Suprapubic skin (tissue), 3 donors: ENCODE measurements at regions not wholly inside any gene's neighbourhood (a gene's known extent, or its start where the extent isn't known, plus 50 kb on each side); places are given as distances from the start of the nearest gene placed in this dataset.

Experiments used
- POLR2AphosphoS5 ChIP-seq, 3 donors: sonication (generic); formaldehyde crosslinking; IDR thresholded peaks; one replicate each; pipeline ENCODE4 v1.6.1; 2017; ENCODE audit warnings: antibody characterized with exemption in 3 of 3
- TF ChIP-seq, protein P1 (sequence below), 2 donors: fragments of 200-600 bp in 1 of 2; fragments of 450-650 bp in 1 of 2; sonication (generic) in 1 of 2; IDR thresholded peaks; one replicate each; pipeline ENCODE4 v1.5.1; 2016 to 2019; ENCODE audit warnings: antibody characterized with exemption in 2 of 2, mild to moderate bottlenecking in 1 of 2, moderate library complexity in 1 of 2

DNA sequence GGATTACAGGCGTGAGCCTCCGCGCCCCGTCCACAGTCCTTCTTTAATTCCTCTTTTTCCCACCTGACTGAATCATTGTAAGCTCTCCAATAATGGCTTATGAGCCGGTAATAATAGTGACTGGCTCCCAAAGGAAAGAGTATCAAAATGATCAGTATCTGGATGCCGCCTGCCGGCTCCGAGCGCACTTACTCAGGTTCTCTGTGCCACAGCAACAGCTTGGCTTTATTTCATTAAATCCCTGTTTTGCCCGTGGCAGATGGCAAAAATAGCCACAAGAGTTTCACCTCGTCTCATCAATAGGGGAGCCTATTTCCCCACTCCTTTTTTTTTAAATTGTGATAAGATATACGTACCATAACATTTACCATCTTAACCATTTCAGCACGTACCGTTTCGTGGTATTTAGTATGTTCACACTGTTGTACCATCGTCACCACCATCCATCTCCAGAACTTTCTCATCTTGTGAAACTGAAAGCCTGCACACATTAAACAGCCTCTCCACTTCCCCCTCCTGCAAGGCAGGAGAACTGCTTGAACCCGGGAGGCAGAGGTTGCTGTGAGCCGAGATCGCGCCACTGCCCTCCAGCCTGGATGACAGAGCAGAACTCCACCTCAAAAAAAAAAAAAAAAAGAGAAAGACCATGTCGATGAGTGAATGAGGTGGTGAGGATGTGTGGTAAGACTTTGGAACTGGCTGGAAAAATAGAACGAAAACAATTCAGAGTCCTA is 80.7 kb upstream of the DLG1 start:
- no peak for TF ChIP-seq POLR2AphosphoS5 (IDR thresholded peaks at IDR 0.05)
- TF ChIP-seq, protein P1, sequence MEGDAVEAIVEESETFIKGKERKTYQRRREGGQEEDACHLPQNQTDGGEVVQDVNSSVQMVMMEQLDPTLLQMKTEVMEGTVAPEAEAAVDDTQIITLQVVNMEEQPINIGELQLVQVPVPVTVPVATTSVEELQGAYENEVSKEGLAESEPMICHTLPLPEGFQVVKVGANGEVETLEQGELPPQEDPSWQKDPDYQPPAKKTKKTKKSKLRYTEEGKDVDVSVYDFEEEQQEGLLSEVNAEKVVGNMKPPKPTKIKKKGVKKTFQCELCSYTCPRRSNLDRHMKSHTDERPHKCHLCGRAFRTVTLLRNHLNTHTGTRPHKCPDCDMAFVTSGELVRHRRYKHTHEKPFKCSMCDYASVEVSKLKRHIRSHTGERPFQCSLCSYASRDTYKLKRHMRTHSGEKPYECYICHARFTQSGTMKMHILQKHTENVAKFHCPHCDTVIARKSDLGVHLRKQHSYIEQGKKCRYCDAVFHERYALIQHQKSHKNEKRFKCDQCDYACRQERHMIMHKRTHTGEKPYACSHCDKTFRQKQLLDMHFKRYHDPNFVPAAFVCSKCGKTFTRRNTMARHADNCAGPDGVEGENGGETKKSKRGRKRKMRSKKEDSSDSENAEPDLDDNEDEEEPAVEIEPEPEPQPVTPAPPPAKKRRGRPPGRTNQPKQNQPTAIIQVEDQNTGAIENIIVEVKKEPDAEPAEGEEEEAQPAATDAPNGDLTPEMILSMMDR (IDR thresholded peaks at IDR 0.05): no peak
